HG03095 (cell line): ENCODE measurements at regions not wholly inside any gene's neighbourhood (a gene's known extent, or its start where the extent isn't known, plus 50 kb on each side); places are given as distances from the start of the nearest gene placed in this dataset.
"Not testable (repeated sequence)": the region's sequence is repeated elsewhere in the genome, so short reads cannot be mapped to it uniquely, and the experiment has no call there.

Source experiments
- ATAC-seq: cut with Tn5 transposase; IDR thresholded peaks from one replicate; pipeline ENCODE4 v1.9.1; 2021; ENCODE audit warnings: moderate library complexity; ENCODE audit not compliant: unreplicated experiment

GRCh38 chr4:99763635-99764101 is 53.0 kb upstream of the DAPP1 start:
- ATAC-seq: no peak

GRCh38 chr4:99762728-99763127 is 53.9 kb upstream of the DAPP1 start:
- ATAC-seq: no peak

GRCh38 chr4:99759988-99760387 is 56.6 kb upstream of the DAPP1 start:
- no peak for ATAC-seq

GRCh38 chr4:99759346-99759984 is 57.2 kb upstream of the DAPP1 start:
- ATAC-seq: no peak

- no peak for ATAC-seq
Measured at GRCh38 chr4:99755223-99755944, 61.2 kb upstream of the DAPP1 start.

GRCh38 chr4:99754756-99755155 is 61.9 kb upstream of the DAPP1 start:
- ATAC-seq: no peak

- no peak for ATAC-seq
Measured at GRCh38 chr4:99753931-99754330, 62.7 kb upstream of the DAPP1 start.

GRCh38 chr4:99749445-99750391 is 66.9 kb upstream of the DAPP1 start:
- peak; percentile 57 for ATAC-seq

- ATAC-seq: no peak
Measured at GRCh38 chr4:99746443-99746842, 70.2 kb upstream of the DAPP1 start.

GRCh38 chr4:99736846-99737245 is 79.2 kb upstream of the C4orf54 start:
- ATAC-seq: no peak

- ATAC-seq: no peak
Measured at GRCh38 chr4:99735822-99736221, 78.2 kb upstream of the C4orf54 start.

- no peak for ATAC-seq
Measured at GRCh38 chr4:99734583-99735322, 77.1 kb upstream of the C4orf54 start.

GRCh38 chr4:99733455-99733854 is 75.8 kb upstream of the C4orf54 start:
- not testable (repeated sequence) for ATAC-seq

- ATAC-seq: no peak
Measured at GRCh38 chr4:99729186-99729585, 71.6 kb upstream of the C4orf54 start.

GRCh38 chr4:99724067-99724466 is 66.4 kb upstream of the C4orf54 start:
- ATAC-seq: no peak

- no peak for ATAC-seq
Measured at GRCh38 chr4:99723612-99724011, 66.0 kb upstream of the C4orf54 start.

- no peak for ATAC-seq
Measured at GRCh38 chr4:99722725-99723124, 65.1 kb upstream of the C4orf54 start.

GRCh38 chr4:99722006-99722405 is 64.4 kb upstream of the C4orf54 start:
- no peak for ATAC-seq

- ATAC-seq: no peak
Measured at GRCh38 chr4:99720206-99720605, 62.6 kb upstream of the C4orf54 start.

- ATAC-seq: no peak
Measured at GRCh38 chr4:99716996-99717395, 59.4 kb upstream of the C4orf54 start.

GRCh38 chr4:99715286-99715685 is 57.7 kb upstream of the C4orf54 start:
- ATAC-seq: no peak
